OCI-LY3 (cell line): ENCODE measurements at regions not wholly inside any gene's neighbourhood (a gene's known extent, or its start where the extent isn't known, plus 50 kb on each side); places are given as distances from the start of the nearest gene placed in this dataset.

ENCODE experiments used
- H2AFZ ChIP-seq: fragments of 200-600, 300-600 bp; shearing (Covaris generic); 2 replicates; pipeline ENCODE4 v1.6.0; 2014; ENCODE audit warnings: antibody characterized with exemption, low read depth, low read length
- H3K27ac ChIP-seq: fragments of 200-600, 300-600 bp; sonication (generic); 2 replicates; pipeline ENCODE4 v1.5.1; 2014; ENCODE audit warnings: mild to moderate bottlenecking, low read length, moderate library complexity, mixed read lengths
- H3K27me3 ChIP-seq: fragments of 200-600, 300-600 bp; sonication (generic); 2 replicates; pipeline ENCODE4 v1.6.1; 2014; ENCODE audit warnings: low read depth, low read length, mixed read lengths
- H3K36me3 ChIP-seq: fragments of 200-600, 300-600 bp; sonication (generic); replicated peaks from 2 replicates; pipeline ENCODE3; 2014; ENCODE audit warnings: low read depth, low read length, mixed read lengths
- H3K4me1 ChIP-seq: fragments of 300-600, 200-600 bp; sonication (generic); 2 replicates; pipeline ENCODE4 v1.6.1; 2014; ENCODE audit warnings: low read length, mixed read lengths
- H3K4me2 ChIP-seq: fragments of 200-600, 300-600 bp; sonication (generic); 2 replicates; pipeline ENCODE4 v1.6.1; 2014; ENCODE audit warnings: low read length, mixed read lengths
- H3K4me3 ChIP-seq: fragments of 300-600, 200-600 bp; sonication (generic); 2 replicates; pipeline ENCODE4 v1.5.1; 2014; ENCODE audit warnings: antibody characterized with exemption, mild to moderate bottlenecking, low read length, moderate library complexity
- H3K79me2 ChIP-seq: fragments of 300-600, 200-600 bp; shearing (Covaris generic); 2 replicates; pipeline ENCODE4 v1.6.1; 2014; ENCODE audit warnings: mild to moderate bottlenecking, low read length, mixed read lengths
- H3K9ac ChIP-seq: fragments of 300-600, 200-600 bp; shearing (Covaris generic); 2 replicates; pipeline ENCODE4 v1.6.0; 2014; ENCODE audit warnings: mild to moderate bottlenecking, low read length, moderate library complexity
- H3K9me3 ChIP-seq: fragments of 200-600, 300-600 bp; shearing (Covaris generic); 2 replicates; pipeline ENCODE4 v1.6.1; 2014; ENCODE audit warnings: low read length, mixed read lengths; ENCODE audit not compliant: insufficient read depth
- H4K20me1 ChIP-seq: fragments of 200-600, 300-600 bp; sonication (generic); 2 replicates; pipeline ENCODE4 v1.6.1; 2016; ENCODE audit warnings: low read length, mixed read lengths; ENCODE audit not compliant: insufficient read depth
- EZH2phosphoT487 ChIP-seq: fragments of 200-600 bp; shearing (Covaris generic); IDR thresholded peaks from 2 replicates; pipeline ENCODE4 v1.6.1; 2018; ENCODE audit warnings: antibody characterized with exemption, mixed run types, low read depth
- TF ChIP-seq, protein P1 (sequence below): fragments of 200-600, 300-600 bp; sonication (generic); IDR thresholded peaks from 2 replicates; pipeline ENCODE4 v1.5.1; 2014; ENCODE audit warnings: antibody characterized with exemption, low read length, low read depth

DNA sequence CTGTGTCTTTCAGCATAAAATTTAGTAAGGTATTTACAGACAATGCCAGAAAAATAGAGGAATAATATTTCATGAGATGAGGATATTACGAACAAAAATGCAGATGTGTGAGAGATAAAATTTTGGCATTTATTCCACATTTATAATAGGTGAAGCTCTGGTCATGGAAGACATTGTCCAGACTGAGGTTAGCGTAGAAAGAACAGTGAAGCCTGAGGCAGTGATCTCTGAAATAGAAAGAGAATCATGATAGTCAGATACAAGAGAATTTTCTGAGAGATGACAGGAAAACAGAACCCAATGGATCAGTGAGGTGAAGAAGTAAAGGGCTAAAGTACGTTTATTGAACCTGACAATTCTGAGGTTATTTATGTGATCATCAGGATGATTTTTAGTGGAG is 1155.9 kb upstream of the GJE1 start:
- Histone ChIP-seq H3K4me1 (no peaks in the 10 kb centered on the region), H3K9ac (no peak overlapping the region), H3K79me2 (no peaks in the 10 kb centered on the region), H3K9me3 (no peaks in the 10 kb centered on the region), H3K4me3 (no peak overlapping the region), H4K20me1 (no peaks in the 10 kb centered on the region), H3K27ac (no peak overlapping the region), H3K4me2 (no peak overlapping the region), H3K27me3 (no peaks in the 10 kb centered on the region), H2AFZ (no peak overlapping the region), H3K36me3 (no peaks in the 10 kb centered on the region)
- no peak for TF ChIP-seq EZH2phosphoT487
- TF ChIP-seq, protein P1, sequence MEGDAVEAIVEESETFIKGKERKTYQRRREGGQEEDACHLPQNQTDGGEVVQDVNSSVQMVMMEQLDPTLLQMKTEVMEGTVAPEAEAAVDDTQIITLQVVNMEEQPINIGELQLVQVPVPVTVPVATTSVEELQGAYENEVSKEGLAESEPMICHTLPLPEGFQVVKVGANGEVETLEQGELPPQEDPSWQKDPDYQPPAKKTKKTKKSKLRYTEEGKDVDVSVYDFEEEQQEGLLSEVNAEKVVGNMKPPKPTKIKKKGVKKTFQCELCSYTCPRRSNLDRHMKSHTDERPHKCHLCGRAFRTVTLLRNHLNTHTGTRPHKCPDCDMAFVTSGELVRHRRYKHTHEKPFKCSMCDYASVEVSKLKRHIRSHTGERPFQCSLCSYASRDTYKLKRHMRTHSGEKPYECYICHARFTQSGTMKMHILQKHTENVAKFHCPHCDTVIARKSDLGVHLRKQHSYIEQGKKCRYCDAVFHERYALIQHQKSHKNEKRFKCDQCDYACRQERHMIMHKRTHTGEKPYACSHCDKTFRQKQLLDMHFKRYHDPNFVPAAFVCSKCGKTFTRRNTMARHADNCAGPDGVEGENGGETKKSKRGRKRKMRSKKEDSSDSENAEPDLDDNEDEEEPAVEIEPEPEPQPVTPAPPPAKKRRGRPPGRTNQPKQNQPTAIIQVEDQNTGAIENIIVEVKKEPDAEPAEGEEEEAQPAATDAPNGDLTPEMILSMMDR: no peak

DNA sequence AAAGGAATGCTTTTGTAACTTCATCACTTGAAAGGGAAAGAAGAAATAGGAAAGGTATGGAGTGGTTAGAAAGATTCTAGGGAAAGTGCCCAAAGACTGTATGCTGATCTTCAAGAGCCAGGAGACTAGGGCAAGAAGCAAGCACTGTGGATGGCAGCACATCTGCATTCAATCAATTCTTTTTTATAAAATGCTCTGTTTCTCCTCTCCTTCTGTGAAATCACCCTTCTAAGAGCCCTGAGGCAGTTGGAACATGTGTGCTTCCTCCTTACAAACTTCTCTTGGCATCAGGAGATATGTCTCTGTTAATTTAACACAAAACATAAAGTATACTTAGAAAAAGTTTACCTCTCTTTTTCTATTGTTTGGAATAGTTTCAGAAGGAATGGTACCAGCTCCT is 1162.2 kb upstream of the GJE1 start:
- no peak overlapping the region for H3K9ac ChIP-seq
- H3K36me3 ChIP-seq: no peaks in the 10 kb centered on the region
- TF ChIP-seq, protein P1: no peak
- TF ChIP-seq EZH2phosphoT487: no peak
- H2AFZ ChIP-seq: no peak overlapping the region
- no peak overlapping the region for H3K27ac ChIP-seq
- H3K9me3 ChIP-seq: no peaks in the 10 kb centered on the region
- no peak overlapping the region for H3K4me3 ChIP-seq
- H3K27me3 ChIP-seq: no peaks in the 10 kb centered on the region
- H3K79me2 ChIP-seq: no peaks in the 10 kb centered on the region
- no peaks in the 10 kb centered on the region for H3K4me1 ChIP-seq
- H4K20me1 ChIP-seq: no peaks in the 10 kb centered on the region
- no peak overlapping the region for H3K4me2 ChIP-seq

DNA sequence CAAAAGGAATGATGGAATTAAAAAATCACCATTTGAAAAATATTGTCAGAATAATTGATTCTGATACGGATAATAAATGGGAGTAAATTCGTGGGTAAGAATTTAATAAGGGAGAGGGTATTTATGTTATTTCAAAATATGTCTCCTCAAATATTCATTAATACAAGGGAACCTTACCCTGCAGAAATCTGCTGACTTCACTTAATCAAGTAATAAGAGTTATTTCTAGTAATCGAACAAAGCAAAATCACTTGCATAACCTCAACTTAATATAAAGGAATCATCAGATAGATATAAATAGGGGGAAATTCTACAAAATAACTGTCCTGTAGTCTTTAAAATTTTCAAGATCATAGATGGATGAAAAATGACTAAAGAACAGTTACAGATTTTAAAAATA is 1164.7 kb upstream of the GJE1 start:
- TF ChIP-seq, protein P1: no peak
- no peak for TF ChIP-seq EZH2phosphoT487
- H3K4me1 ChIP-seq: no peaks in the 10 kb centered on the region

DNA sequence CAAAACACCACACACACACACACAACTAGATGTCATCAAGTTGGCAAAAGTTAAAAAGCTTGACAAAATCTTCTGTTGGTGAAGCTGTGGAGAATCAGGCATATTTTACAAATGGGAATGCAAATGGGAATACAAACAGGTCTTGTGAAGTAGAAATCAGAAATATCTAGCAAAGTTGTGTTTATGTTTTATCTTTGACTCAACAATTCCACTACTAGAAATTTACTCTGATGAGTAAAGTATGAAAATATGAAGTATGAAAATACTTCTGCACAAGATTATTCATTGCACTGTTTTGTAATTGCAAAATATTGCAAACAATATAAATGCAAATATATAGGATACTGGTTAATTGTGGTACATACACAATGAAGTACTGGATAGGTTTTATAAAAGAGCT is 1166.0 kb upstream of the GJE1 start:
- no peak overlapping the region for H3K27ac ChIP-seq
- no peak overlapping the region for H3K4me3 ChIP-seq
- no peaks in the 10 kb centered on the region for H3K27me3 ChIP-seq
- TF ChIP-seq EZH2phosphoT487: no peak
- TF ChIP-seq, protein P1: no peak
- no peaks in the 10 kb centered on the region for H3K36me3 ChIP-seq
- H3K4me2 ChIP-seq: no peak overlapping the region
- H4K20me1 ChIP-seq: no peaks in the 10 kb centered on the region
- H2AFZ ChIP-seq: no peak overlapping the region
- no peaks in the 10 kb centered on the region for H3K79me2 ChIP-seq
- H3K4me1 ChIP-seq: no peaks in the 10 kb centered on the region
- no peaks in the 10 kb centered on the region for H3K9me3 ChIP-seq
- no peak overlapping the region for H3K9ac ChIP-seq

More for the DNA sequence above, 1164.7 kb upstream of the GJE1 start:
- no peak overlapping the region for H3K27ac ChIP-seq
- no peaks in the 10 kb centered on the region for H4K20me1 ChIP-seq
- no peak overlapping the region for H3K4me2 ChIP-seq
- H3K79me2 ChIP-seq: no peaks in the 10 kb centered on the region
- H3K36me3 ChIP-seq: no peaks in the 10 kb centered on the region
- no peaks in the 10 kb centered on the region for H3K27me3 ChIP-seq
- no peak overlapping the region for H3K9ac ChIP-seq
- H2AFZ ChIP-seq: no peak overlapping the region
- no peak overlapping the region for H3K4me3 ChIP-seq
- H3K9me3 ChIP-seq: no peaks in the 10 kb centered on the region
